RPMI8226 (cell line): ENCODE measurements at regions not wholly inside any gene's neighbourhood (a gene's known extent, or its start where the extent isn't known, plus 50 kb on each side); places are given as distances from the start of the nearest gene placed in this dataset.
"Not testable (repeated sequence)": the region's sequence is repeated elsewhere in the genome, so short reads cannot be mapped to it uniquely, and the experiment has no call there.

ENCODE experiments used
- DNase-seq: peaks from one replicate; pipeline ENCODE4 v3.0.0-alpha.2; 2015

DNA sequence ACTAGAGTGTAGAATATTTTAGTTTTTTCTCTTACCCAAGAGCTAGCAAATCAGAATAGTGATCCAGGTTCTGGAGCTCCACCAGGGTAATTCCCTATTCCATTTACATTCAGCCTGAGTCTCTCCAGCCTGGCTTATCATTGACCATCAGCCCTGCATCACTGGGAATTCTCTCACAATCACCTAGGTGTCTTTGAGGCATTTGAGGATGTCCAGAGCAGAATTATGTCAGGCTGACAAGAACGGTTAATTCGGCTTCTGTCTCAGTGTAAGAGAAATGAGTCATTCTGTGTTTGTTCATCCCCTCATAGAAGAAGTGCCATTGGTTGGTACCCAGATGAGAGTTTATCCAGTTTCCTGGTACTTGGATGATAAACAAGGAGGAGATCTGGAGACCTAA, 180.5 kb downstream of the ZNF737 start:
- DNase-seq = no peak

DNA sequence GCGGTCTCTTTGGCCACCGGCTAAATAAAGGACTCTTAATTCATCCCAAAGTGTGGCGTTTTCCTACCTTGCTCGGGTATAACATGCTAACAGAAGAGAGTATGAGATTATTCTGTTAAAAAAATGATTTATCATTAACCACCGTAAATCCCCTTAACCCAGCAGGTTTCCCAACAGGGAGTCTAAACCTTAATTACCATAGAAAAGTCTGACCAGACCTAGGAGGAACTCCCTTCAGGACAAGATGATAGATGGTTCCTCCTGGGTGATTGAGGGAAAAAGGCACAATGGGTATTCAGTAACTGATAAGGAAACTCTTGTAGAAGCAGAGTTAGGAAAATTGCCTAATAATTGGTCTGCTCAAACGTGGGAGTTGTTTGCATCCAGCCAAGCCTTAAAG, 193.7 kb downstream of the ZNF737 start:
- no peak for DNase-seq

DNA sequence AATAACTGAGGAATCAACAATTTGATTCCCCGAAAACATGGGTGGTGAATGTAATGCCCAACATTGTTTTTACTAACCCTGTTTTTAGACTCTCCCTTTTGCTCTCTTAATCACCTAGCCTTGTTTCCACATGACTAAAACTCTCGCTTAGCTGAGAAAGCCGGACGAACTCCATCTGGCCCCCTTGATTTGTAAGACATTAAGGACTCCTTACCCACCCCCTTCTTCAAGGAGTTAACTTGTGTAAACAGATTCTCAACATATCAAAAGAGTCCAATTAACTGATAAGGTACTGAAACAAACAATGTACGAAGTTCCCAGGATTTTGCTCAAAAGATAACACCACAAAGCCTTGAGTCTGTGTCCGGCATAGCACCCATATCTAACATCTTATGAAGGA, 194.3 kb downstream of the ZNF737 start:
- DNase-seq = not testable (repeated sequence)

GRCh38 chr19:20367811-20368294, 197.7 kb downstream of the ZNF737 start:
- DNase-seq = peak; percentile 65

DNA sequence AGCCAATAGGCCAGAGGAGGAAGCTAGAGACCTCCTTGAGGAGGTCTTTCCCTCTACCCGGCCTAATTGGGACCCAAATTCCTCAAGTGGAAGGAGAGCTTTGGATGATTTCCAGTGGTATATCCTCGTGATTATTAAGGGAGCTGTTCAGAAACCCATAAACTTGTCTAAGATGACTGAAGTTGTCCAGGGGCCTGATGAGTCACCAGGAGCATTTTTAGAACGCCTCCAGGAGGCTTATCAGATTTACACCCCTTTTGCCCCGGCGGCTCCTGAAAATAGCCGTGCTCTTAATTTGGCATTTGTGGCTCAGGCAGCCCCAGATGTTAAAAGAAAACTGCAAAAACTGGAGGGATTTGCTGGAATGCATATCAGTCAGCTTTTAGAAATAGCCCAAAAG, 198.1 kb downstream of the ZNF486 start:
- no peak for DNase-seq

DNA sequence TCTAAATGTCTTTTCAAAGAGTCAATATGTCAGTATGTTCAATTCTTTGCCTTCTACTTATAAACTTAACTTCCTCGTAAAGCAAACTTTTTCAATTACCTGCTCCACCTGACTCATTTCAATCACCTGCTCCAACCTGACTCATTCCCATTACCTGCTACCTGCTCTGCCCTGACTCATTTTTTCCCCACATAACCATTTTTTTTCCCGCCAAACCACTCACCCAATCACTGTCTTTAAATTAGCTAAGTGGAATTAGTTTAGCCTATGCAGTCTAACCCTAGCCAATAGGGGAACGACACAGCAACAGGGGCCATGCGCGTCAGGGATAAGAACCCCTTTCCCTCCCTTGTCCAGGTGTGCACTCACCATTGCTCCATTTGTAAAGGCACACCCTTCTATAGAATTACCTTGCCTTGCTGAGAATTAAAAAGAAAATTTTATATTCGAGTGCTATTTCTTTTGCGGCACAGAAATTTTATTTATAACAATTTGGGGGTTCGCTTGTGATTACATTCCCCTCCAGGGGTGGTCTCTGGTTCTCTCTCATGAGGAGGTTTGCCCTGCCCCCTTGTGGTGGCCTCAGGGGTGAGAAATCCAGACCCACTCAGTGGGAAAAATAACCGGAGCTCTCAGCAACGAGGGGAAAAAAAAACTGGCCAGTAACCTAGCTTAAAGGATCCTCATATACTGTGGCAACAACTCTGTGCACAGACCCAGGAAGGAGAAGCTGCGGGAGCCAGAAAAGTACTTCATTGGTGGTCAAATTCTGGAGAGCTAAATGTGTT, 193.1 kb downstream of the ZNF486 start:
- no peak for DNase-seq

DNA sequence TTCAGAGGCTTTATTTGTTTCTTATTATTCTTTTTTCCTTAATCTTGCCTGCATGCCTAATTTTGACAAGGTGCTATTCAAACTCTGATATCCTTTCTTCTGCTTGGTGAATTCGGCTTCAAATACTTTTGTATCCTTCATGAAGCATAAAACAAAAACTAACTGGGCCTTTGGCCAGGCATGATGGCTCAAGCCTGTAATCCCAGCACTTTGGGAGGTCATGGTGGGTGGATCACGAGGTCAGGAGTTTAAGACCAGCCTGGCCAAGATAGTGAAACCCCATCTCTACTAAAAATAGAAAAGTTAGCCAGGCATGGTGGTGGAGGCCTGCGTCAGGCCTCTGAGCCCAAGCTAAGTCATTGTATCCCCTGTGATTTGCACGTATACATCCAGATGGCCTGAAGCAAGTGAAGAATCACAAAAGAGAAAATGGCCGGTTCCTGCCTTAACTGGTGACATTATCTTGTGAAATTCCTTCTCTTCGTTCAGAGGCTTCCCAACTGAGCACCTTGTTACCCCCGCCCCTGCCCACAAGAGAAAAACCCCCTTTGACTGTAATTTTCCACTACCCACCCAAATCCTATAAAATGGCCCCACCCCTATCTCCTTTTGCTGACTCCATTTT, 191.9 kb downstream of the ZNF486 start:
- DNase-seq = not testable (repeated sequence)

DNA sequence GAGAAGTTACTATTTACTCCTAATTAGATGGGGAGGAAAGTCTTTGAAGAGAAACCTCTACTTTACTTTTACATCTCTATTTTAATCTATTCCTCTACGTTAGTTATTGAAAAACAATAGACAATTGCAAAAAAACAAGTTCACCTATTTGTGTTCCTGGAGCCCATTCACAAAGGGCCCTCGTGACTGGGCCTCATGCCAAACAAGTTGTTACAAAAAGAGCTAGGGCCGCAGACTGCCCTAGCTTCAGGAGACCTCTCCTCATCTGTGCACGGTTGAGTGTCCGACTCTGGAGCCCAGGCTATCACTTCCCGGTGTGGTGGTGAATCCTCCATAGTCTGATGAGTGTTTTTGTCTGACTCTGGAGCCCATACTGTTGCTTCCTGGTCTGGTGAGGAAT, 190.9 kb downstream of the ZNF486 start:
- DNase-seq = no peak

DNA sequence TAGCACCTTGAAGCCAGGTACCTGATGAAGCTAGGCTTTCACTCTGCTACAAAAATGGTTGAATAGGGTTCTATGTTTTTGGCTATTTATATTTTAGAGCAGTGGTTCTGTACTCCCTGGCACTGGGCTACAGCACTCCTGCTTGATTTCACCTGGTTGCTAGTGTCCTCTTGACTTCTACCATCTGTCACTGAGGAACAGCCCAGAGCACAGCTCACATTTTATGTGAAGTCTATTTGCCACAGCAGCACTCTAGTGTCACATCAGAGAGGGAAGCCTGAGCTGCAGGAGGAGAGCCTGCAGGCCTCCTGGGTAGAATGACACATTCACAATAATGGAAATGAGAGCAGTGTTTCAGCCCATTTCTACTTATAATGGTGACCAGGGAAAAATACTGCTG, 184.2 kb downstream of the ZNF486 start:
- no peak for DNase-seq

DNA sequence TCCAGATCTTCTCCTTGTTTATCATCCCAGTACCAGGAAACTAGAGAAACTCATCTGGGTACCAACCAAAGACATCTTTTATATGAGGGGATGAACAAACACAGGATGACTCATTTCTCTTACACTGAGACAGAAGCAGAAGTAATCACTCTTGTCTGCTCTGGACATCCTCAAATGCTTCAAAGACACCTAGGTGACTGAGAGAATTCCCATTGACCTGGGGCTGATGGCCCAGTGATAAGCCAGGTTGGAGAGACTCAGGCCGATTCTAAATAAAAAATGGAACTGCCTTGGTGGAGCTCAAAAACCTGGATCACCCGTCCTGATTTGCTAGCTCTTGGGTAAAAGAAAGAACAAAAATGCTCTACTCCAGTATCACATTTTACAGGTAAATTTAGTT, 182.2 kb downstream of the ZNF486 start:
- DNase-seq = no peak

GRCh38 chr19:20339444-20339843, 172.4 kb downstream of the ZNF486 start:
- no peak for DNase-seq

GRCh38 chr19:20334760-20335159, 167.7 kb downstream of the ZNF486 start:
- DNase-seq = no peak

DNA sequence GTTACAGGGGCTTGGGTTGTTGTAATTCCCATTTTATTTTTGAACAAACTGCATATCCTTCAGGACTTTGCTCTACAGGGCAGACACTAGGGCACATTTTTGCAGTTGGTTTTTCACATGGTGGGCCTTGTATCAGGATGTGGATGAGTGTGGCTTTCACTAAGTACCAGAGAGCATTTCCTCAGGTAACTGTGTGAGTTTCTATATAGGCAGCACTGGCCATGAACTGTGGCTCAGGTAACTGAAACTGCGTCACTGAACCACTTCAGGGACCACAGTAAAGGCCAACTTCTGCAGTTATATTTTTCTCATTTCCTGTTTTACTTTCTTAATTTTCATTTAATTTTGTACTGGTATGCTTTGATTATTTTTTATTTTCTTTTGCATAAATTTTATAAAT, 166.5 kb downstream of the ZNF486 start:
- DNase-seq = no peak

GRCh38 chr19:20325151-20325550, 158.1 kb downstream of the ZNF486 start:
- DNase-seq = no peak

- no peak for DNase-seq
These were observed 154.2 kb downstream of the ZNF486 start for GRCh38 chr19:20321139-20321763.

GRCh38 chr19:20320191-20320590, 153.2 kb downstream of the ZNF486 start:
- DNase-seq = no peak

DNA sequence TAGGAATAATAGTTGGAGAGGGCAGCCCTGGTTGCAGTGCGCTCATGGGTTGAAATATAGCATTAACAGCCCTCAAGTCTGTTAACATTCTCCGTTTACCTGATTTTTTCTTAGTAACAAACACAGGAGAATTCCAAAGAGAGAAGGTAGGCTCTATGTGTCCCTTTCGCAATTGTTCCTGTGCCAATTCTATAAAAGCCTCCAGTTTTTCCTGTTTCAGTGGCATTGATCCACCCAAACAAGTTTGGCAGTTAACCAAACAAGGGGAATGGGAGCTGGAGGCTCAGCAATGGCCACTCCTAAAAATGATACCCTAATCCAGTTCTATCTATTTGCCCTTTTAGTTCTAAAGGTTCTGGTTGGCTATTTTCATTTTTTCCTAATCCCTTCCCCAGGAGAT, 151.6 kb downstream of the ZNF486 start:
- DNase-seq = no peak

DNA sequence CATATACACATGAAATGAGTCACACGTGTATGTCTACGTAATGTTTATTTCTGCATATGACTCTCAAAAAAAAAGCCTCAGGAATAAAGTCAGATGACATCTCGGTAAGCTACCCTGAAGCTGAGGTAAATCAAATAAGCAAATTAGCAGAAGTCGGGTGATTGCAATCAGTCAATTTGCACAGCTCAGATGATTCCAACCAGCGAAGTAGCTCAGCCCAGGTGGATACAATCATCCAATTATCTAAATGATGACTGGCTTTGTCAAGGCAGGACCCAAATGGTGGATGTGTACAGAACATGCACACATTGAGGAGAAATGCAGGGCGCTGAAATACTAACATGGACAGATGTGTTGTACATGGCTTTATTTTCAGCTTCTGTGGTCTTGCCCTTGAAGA, 148.5 kb downstream of the ZNF486 start:
- DNase-seq = no peak

GRCh38 chr19:20313894-20314293, 146.9 kb downstream of the ZNF486 start:
- no peak for DNase-seq

GRCh38 chr19:20307127-20307526, 140.1 kb downstream of the ZNF486 start:
- DNase-seq = no peak

- DNase-seq = not testable (repeated sequence)
These were observed 129.3 kb downstream of the ZNF486 start for GRCh38 chr19:20296314-20296713.

DNA sequence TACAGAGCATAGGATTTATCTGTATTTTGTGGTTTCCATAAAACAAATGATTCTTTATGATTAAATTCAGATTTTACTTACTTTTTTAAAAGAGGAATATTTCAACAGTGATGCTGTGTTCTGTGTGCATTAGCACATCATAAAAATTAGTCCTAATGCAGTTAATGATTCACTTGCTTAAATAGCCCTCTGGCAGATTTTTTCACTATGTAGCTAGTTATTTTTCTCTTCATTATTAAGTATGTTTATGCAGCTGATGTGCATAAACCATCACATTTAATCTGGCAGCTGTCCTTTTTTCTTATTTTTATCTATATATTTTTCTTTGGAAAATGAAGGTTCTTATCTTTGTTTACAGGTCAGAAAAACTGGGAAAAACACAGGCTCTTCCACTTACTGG, 127.2 kb downstream of the ZNF486 start:
- DNase-seq = no peak

DNA sequence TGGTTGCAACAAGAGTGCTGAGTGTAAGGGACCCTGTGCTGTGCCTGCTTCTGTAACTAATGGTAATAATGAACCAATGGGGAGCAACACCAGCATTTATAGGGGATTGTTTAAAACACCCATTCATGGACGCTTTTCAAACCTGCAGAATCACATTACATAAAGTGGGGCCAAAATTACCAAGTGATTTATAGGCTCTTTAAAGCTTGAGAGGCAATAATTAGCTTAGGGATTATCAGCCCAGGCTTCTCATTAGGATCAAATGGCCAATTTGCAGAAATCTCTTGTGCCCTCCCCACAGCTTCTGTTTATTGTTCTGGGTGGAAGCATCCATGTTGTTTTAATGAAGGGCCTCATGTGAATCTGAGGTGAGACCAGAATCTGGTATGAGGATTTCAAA, 125.5 kb downstream of the ZNF486 start:
- not testable (repeated sequence) for DNase-seq

DNA sequence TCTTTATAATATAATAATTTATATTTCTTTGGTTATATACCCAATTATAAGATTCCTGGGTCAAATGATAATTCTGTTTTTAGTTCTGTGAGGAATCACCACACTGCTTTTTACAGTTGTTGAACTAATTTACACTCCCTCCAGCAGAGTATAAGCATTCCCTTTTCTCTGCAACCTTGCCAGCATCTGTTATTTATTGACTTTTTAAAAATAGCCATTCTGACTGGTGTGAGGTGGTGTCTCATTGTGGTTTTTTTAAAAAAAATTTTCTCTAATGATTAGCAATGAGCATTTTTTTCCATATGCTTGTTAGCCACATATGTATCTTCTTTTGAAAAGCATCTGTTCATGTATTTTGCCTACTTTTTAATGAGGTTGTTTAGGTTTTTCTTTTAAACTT, 122.2 kb downstream of the ZNF486 start:
- DNase-seq = no peak
